ENCODE measurements at regions not wholly inside any gene's neighbourhood (a gene's known extent, or its start where the extent isn't known, plus 50 kb on each side); places are given as distances from the start of the nearest gene placed in this dataset.

DNA sequence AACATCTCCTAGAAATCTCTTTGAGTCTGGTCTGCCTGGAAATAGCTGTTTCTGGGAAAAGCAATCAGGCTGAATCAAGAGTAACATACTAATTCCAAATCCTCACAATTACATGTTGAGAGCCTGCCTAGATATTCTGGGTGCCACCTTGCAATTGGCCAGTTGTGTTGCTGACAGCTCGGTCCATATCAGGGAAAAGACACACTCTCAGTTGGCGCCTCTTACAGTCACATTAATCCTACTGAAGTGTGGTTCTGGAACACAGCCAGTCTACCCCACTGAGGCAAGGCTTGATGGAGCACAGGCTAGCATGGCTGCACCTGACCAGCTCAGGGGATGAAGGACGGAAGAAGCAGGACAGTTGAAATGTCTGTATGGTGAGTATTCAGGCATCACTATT lies 121.4 kb upstream of the TAB2 start:
- TF ChIP-seq, protein P1, sequence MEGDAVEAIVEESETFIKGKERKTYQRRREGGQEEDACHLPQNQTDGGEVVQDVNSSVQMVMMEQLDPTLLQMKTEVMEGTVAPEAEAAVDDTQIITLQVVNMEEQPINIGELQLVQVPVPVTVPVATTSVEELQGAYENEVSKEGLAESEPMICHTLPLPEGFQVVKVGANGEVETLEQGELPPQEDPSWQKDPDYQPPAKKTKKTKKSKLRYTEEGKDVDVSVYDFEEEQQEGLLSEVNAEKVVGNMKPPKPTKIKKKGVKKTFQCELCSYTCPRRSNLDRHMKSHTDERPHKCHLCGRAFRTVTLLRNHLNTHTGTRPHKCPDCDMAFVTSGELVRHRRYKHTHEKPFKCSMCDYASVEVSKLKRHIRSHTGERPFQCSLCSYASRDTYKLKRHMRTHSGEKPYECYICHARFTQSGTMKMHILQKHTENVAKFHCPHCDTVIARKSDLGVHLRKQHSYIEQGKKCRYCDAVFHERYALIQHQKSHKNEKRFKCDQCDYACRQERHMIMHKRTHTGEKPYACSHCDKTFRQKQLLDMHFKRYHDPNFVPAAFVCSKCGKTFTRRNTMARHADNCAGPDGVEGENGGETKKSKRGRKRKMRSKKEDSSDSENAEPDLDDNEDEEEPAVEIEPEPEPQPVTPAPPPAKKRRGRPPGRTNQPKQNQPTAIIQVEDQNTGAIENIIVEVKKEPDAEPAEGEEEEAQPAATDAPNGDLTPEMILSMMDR (IDR thresholded peaks at IDR 0.05; ENCODE audit: insufficient read depth, low read length, poor library complexity, severe bottlenecking), result no peak
- TF ChIP-seq EZH2phosphoT487 (conservative IDR thresholded peaks at IDR 0.05; ENCODE audit: low read length), result no peak

All from SU-DHL-6 (cell line).